ENCODE measurements at regions not wholly inside any gene's neighbourhood (a gene's known extent, or its start where the extent isn't known, plus 50 kb on each side); places are given as distances from the start of the nearest gene placed in this dataset.
"Not testable (repeated sequence)": the region's sequence is repeated elsewhere in the genome, so short reads cannot be mapped to it uniquely, and the experiment has no call there.

- peak; percentile 96 for DNase-seq (ENCODE audit: low read depth, low spot score)
Observed at GRCh38 chr2:216775043-216775453, 79.7 kb upstream of the IGFBP5 start.

DNA sequence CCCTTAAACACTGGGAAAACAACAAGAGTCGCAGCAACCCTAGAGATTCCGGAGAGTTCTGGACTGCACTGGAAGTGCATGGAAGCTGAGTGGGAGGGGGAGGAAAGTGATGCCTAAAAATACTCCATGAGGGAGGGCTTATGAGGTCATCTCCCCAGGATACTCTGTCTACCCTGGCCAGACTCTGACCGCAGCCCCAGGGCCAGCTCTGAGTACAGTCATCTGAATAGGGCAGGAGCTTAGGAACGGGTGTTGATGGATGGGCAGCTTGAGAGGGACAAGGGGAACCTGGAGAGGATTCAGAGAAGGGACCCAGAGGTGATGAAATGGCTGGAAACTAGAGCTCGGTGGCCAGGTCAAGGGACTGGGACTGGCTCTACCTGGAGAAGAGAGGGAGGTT lies 79.3 kb upstream of the IGFBP5 start:
- peak; percentile 92 for DNase-seq (ENCODE audit: low read depth, low spot score)

DNA sequence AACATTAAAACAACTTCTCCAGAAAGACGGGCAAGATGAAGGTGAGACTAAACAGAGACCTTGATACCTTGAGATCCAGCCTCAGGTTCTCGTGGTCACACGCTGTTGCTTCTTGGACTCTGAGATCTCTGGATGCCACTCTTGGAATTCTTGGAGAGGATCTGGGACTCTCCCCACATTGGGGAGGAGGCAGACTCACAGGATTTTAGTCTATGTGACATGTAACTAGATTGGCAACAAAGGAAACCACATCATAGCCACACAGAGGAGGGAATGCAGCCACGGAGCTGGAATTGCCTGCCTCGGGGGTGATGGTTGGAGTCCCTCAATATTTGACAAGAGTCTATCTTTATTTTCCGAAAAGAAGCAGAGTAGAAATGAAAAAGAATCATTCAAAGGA lies 78.8 kb upstream of the IGFBP5 start:
- no peak for DNase-seq (ENCODE audit: low read depth, low spot score)

DNA sequence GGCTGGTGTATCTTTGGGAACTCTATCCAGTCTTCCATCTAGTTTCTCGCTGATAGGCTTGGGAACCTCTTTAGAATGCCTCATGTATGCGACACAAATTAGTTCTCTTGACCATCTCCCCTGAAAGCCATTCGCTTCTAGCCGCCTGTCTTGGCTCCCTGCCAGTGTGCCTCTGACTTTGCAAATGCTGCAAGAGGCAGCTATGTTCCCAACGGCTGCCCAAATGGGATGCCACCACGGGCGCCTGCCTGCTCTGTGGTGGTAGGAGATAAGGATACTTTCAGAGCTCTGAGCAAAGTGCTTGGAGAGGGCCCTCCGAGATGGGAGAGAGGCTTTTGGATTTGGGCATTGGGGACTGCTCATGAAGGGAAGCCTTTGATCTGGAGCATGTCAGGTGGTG lies 77.7 kb upstream of the IGFBP5 start:
- DNase-seq (ENCODE audit: low read depth, low spot score) = no peak

DNA sequence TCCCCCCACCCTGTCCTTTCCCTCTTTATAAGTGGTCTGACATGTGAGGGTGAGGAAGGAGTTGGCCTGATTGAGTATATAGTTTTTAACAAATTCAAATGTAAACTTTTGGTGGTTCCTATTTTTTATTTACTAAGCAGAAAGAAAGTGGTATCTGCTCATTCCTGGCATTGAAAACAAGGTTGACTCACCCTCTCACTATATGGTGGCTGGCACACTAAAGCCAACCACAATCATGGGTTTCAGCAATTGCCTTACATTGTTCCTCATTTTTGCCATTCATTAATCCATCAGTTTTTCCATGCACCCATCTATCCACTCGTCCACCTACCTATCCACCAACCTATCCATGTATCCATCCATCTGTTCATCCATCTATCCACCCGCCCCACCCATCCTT lies 75.4 kb upstream of the IGFBP5 start:
- DNase-seq (ENCODE audit: low read depth, low spot score) = no peak

GRCh38 chr2:216770050-216770449 lies 74.7 kb upstream of the IGFBP5 start:
- DNase-seq (ENCODE audit: low read depth, low spot score) = no peak

DNA sequence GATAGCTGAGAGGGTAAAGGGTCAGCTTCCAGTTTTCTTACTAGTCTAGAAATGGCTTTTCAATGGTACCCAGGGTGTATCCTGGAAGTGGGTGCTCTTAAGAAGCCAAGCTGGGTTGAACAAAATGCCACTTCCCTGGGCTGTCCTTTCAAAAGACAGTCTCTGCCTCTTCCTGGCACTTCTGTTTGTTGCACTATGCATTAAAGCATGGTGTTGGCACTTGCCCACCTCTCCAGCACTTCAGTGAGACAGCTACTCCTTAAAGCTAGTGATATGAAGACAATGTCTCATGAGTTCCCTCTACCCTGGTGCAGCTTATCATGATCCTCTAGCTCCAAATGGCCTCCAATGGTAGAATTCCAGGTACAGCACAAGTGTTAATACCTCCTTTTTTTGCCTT lies 74.3 kb upstream of the IGFBP5 start:
- DNase-seq (ENCODE audit: low read depth, low spot score) = no peak

DNA sequence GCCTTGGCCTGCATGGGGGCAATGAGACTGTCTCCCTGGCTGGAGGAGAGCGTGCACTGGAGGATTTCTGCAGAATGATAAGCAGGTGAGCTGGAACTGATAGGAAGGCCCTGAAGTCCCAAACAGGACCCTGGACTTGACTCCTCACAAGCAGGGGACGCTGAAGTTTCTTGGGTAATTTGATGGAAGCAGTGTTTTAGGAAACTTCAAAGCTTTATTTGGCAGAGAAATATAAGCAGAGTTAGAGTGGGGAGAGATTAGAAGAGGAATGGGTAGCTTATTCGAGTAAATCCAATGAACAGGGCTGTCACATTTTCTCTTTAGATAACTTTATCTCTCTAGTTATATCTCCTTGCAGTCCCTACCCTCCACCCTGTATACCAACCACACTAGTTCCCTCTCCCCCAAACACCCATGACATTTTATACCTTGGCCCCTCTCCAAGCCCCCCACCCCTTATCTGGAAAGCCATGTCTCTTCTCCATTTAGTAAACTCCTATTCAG lies 73.6 kb upstream of the IGFBP5 start:
- no peak for DNase-seq (ENCODE audit: low read depth, low spot score)

GRCh38 chr2:216765761-216766262 lies 70.5 kb upstream of the IGFBP5 start:
- peak; percentile 40 for DNase-seq (ENCODE audit: low read depth, low spot score)

GRCh38 chr2:216763396-216763795 lies 68.0 kb upstream of the IGFBP5 start:
- DNase-seq (ENCODE audit: low read depth, low spot score) = no peak

DNA sequence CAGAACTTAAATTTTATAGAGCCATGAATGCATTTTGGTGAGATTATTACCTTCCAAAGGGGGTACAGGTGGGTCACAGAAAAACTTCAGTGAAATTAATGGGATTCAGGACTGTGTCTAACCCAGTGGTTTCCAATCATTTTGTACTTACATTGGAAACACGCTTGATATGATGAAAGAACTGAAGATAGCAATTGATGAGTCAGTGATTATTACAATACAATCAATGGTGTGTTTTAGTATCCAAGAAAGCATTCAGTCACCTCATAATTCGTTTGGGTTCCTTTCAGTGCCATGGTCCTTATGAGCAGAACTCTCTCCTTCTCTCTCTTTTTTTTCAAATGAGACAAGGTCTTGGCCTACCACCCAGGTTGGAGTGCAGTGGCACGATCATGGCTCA lies 66.5 kb upstream of the IGFBP5 start:
- no peak for DNase-seq (ENCODE audit: low read depth, low spot score)

GRCh38 chr2:216761133-216761532 lies 65.8 kb upstream of the IGFBP5 start:
- no peak for DNase-seq (ENCODE audit: low read depth, low spot score)

DNA sequence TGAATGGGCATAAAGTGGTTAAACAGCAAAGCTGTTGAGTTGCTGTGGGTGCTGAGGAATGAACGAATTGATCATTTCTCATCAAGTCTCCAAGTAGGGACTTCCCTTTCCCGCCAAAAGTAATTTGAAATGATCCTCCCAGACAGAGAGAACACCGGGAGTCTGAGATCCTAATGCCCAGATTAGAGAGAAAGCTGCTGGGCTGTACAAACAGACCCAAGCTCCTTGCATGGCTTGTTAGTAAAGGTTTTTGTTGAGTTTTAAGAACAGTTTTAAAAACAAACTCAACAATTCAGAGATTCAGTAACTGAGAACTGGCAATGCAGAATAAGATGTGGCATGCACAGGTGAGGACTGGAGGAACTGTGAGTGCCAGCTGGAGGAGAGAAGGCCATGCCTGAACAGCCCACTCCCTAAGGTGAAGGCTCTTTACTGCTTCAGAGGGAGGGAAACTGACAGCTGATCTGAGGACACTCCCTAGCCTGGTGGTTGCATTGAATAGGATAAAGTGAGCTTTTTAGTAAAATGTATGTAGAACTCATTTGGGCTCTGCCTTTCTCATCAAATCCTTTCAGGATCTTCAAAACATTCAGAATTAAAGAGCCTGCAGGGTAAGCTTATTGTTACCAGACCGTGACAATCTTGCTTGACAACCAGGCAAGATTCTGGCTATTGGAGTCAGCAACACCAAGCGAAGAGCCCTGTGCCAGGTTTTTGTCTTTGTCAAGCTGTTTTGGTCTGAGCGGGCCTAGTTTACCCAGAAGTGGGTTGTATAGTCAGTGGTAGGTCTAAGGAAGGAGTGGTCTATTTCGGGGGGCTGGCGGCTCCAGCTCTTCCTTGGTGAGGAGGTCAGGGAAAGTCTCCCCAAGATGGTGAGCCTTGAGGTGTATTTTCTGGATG lies 63.2 kb upstream of the IGFBP5 start:
- no peak for DNase-seq (ENCODE audit: low read depth, low spot score)

- DNase-seq (ENCODE audit: low read depth, low spot score) = no peak
Observed at GRCh38 chr2:216757532-216757931, 62.2 kb upstream of the IGFBP5 start.

DNA sequence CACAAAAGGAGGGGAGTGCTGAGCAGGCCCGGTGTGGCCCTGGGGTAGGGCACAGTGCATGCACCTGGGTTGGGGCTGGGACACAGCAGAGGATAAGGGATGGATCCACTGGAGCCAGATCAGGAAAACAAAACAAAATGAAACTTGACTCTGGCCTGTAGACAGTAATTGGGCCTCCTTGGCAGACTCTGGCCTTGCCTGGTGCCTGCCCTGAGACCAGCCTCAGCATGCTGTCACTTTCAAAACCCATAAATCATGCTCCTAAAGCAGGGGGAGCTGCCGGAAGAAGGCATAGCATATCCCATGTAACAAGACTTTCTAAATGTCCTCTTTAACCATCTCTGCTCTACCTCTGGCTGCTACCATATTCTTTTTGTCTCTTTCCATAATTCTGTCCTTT lies 61.1 kb upstream of the IGFBP5 start:
- no peak for DNase-seq (ENCODE audit: low read depth, low spot score)

GRCh38 chr2:216754812-216755211 lies 59.5 kb upstream of the IGFBP5 start:
- no peak for DNase-seq (ENCODE audit: low read depth, low spot score)

- no peak for DNase-seq (ENCODE audit: low read depth, low spot score)
Observed at GRCh38 chr2:216754336-216754735, 59.0 kb upstream of the IGFBP5 start.

- peak; percentile 26 for DNase-seq (ENCODE audit: low read depth, low spot score)
Observed at GRCh38 chr2:216752855-216753505, 57.6 kb upstream of the IGFBP5 start.

- not testable (repeated sequence) for DNase-seq (ENCODE audit: low read depth, low spot score)
Observed at GRCh38 chr2:216750750-216751149, 55.4 kb upstream of the IGFBP5 start.

DNA sequence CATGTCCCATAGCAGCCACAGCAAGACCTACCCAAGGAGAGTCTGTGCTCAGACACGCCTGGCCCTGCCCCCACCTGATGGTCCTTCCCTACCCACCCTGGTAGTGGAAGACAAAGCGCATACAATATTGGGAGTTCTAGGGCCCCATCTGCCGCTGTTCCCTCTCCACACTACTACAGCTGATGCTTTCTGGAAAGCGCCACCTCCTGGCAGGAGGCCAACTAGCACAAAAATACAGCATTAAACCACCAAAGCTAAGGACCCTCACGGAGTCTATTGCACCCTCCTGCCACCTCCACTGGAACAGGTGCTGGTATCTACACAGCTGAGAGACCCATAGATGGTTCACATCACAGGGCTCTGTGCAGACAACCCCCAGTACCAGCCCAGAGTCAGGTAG lies 50.9 kb upstream of the IGFBP5 start:
- DNase-seq (ENCODE audit: low read depth, low spot score) = not testable (repeated sequence)

GRCh38 chr2:216745453-216745852 lies 50.1 kb upstream of the IGFBP5 start:
- DNase-seq (ENCODE audit: low read depth, low spot score) = no peak

Data from astrocyte of the hippocampus (primary cell).